ENCODE measurements at regions not wholly inside any gene's neighbourhood (a gene's known extent, or its start where the extent isn't known, plus 50 kb on each side); places are given as distances from the start of the nearest gene placed in this dataset.
"Not testable (repeated sequence)": the region's sequence is repeated elsewhere in the genome, so short reads cannot be mapped to it uniquely, and the experiment has no call there.

- not testable (repeated sequence) for DNase-seq
Measured at GRCh38 chr2:53486185-53486899, 281.3 kb upstream of the CHAC2 start.

DNA sequence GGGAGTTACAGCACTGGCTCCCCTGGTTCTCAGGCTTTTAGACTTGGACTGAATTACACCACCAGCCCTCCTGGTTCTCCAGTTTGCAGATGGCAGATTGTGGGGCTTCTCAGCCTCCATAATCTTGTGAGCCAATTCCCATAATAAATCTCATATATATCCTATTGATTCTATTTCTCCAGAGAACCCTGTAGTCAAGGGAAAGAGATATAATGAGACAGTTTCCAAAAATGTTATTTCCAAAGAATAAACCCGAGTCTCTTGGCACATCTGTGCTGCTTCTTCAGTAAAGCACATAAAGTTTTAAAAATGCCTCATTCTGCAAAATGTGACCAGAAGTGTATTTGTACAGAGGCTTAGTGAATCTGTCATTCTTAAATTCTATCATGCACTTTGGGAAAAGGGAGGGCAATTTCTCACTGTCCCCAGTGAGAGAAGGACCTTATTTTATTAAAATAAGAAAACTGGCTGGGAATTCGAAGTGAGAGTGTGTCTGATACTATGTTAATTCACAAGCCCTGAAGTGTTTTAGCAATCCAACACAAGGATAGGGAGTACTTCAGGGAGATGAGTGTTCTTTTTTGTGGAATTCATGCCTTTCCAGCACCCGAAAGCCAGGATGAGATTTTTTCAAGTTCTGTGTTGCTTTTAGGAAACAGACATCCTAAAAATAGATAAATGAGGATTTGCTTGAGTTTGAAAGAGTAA is 282.4 kb upstream of the CHAC2 start:
- no peak for DNase-seq

- DNase-seq: no peak
Measured at GRCh38 chr2:53484531-53484930, 283.1 kb upstream of the CHAC2 start.

GRCh38 chr2:53477517-53477916 is 290.1 kb upstream of the CHAC2 start:
- DNase-seq: no peak

- no peak for DNase-seq
Measured at GRCh38 chr2:53476834-53477233, 290.8 kb upstream of the CHAC2 start.

GRCh38 chr2:53475766-53476165 is 291.8 kb upstream of the CHAC2 start:
- no peak for DNase-seq

GRCh38 chr2:53475321-53475720 is 292.3 kb upstream of the CHAC2 start:
- DNase-seq: no peak

DNA sequence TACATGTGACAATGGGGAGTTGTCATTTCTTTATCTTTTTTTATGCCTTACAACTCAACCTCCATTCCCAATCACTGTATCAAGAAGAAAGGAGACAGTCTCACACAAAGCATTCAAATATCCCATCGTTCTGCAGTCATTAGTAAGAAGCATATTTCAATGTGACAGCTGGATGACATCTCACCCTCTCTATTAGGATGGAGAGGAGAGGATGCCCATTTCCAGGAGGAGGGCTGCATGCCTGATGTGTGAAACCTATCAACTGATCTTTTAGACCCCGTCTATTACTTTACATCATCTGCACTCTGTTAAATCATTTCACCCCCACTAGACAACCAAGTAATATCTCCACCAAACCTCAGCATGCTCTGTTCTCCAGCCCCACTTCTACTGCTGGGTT is 292.7 kb upstream of the CHAC2 start:
- no peak for DNase-seq

DNA sequence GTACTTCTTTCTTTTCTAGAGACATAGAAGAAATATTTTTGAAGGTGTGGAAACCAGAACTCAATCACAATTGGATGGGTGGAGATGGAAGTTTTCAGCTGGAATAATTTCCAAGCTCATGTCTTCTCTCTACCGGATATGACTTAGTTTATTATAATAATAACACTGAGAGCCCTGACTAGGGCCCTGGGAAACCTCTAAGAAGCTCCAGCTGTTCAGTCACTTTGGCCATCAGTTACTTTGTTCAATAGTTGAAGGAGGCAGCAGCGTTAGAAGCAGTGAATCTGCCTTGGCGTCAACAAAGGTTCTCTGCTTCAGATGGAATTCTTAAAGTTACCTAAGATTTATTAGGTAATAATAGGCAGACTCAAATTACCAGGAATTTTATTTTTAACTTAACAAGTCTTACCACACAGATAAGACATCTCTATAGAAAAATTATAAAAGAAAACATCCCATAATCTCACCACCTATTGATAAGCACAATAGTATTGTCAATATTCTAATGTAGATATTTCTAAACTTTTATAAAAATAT is 293.8 kb upstream of the CHAC2 start:
- no peak for DNase-seq

- DNase-seq: no peak
Measured at GRCh38 chr2:53473236-53473635, 294.4 kb upstream of the CHAC2 start.

DNA sequence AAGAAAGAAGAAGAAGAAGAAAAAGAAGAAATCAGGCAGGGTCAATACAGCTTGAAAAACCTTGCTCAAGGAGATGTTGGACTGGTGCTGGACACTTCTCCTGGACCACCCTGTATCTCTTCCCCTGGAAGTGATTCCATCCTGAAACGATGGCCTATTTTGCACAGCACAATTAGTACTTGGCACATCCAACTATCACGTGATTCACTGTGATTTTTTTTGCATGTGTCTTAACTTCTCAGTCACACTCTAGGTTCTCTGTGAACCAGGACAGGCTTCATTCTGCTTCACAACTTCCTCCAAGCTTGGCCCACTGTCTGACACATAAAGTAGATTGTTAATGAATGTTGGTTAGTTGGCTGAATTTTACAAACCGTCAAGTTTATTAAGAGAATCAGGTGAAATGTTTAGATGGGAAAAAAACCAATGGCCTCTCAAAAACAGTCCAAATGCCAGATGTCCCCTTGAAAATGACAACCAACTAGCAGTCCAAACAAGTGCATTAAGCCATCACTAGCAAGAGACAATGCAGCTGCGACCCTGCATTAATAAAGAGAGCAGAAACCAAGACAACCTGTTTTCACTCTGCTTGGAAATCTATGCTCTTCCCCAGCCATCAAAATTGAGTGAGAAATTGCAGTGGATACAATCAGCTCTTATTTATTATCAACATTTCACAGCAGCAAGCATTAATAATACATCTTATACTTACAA is 300.0 kb upstream of the CHAC2 start:
- no peak for DNase-seq

DNA sequence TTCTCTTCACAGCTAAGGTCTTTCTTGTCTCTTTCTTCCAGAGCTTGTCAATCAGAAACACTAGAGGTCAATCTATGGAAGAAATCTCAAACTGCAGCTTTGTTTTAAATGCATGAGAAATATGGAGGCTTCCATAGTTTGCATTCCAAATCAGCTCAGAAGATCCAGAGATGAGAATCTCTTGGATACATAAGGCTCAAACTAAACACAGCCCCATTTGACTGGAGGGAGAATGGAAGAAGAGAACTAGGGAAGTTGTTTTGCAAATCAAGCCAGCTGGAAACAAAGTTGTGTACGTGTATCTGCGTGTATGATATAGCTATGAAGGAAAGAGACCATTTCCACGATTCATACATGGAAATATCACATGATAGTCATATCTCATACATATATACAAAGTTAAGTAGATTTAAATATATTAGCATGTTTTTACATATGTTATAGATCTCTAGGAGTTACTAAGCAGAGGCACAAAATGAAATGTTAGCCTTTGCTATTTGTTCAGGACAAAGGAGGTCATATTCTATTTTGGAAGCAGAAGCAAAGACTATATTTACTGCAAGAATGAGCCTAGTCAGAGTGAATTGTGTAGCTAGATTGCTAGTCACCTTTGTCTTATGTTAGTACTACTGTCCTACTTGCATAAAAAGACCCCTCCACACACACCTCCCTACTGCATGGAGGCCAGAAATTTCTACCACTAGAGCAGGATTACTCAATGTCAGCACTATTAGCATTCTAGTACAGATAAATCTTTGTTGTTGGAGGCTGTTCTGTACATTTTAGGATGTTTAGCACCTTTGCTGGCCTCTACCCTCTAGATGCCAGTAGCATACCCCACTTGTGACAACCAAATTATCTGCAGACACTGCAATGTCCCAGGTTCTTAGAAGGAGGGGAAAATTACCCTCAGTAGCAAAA is 303.5 kb upstream of the CHAC2 start:
- no peak for DNase-seq

- no peak for DNase-seq
Measured at GRCh38 chr2:53460937-53461336, 306.7 kb upstream of the CHAC2 start.

- DNase-seq: no peak
Measured at GRCh38 chr2:53460347-53460746, 307.3 kb upstream of the CHAC2 start.

DNA sequence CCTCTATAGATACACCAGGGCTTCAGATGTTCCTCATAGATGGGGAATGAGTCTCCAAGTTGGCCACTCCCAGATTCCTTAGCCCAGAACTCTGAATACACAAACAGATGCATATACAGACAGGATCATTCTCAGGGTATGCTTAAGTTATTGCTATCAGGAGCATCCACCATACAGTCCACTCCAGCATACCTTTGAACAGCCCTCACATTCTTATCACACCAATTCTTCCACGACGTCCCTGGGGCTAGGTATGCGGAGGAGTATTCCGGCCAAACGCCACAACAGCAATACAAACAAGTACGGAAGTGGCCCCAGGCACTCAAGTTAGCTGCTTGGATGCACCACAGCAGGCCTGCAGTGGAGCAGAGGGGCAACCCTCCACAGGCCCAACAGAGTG is 312.5 kb upstream of the CHAC2 start:
- DNase-seq: no peak

- DNase-seq: no peak
Measured at GRCh38 chr2:53452957-53453748, 314.5 kb upstream of the CHAC2 start.

DNA sequence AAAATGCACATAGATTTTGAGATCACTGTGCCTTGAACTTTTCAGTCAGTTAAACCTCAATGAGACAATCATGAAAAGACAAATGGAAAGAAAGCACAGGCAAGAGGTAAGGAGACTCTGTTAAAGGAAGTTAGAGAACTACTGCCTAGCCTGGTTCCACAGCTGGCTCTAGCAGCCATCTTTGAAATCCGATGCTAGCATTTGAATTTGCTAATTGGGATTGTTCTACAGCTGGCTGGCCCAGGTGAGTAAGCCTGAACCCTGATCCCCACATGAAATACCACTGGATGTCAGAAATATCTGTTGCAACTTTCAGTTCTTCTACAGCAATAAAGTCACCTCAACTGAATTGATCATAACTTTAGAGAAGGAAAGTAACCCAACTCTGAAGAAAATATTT is 315.2 kb upstream of the CHAC2 start:
- DNase-seq: no peak

GRCh38 chr2:53450923-53451322 is 316.7 kb upstream of the CHAC2 start:
- DNase-seq: peak; percentile 40

DNA sequence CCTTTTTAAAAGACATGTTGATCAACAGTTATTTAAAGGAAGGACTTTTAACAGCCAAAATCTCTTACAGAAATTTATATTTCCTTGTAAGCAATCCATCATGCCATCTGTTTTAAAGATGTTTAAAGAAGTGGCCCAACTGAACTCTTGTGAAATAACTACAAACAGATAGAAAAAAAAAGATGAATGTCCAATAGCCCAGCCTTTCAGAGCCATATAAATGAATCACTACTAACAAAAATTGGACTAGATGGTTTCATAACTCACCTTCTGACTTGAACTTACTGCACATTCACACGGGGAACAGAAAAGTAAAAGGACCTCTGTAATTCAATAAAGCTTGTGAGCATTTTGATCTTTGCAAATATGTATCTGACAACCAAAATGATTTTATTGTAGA is 319.0 kb upstream of the CHAC2 start:
- no peak for DNase-seq

DNA sequence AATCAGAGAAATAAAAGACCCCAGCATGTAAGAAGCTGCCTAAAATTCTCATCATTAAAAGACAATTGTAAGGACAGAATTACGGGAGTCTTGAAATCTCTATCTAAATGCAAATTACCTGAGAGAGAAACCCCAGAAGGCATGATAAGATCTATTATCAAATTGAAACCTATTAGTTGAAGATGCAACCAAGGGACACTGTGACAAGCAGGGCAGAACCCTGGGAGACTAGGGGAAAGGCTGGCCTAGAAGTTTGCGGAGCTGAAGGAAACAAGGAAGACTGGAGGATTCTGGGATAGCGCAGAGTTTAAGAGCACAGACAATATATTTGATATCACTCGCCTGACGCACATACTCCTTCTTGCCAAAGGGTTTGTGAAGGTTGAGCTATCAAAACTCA is 319.5 kb upstream of the CHAC2 start:
- DNase-seq: no peak

- DNase-seq: no peak
Measured at GRCh38 chr2:53445383-53446070, 322.1 kb upstream of the CHAC2 start.

Measured in right hindlimb (tissue), 1 donor.